Lung (tissue), 11 donors: ENCODE measurements at regions not wholly inside any gene's neighbourhood (a gene's known extent, or its start where the extent isn't known, plus 50 kb on each side); places are given as distances from the start of the nearest gene placed in this dataset.

Experiments
- ATAC-seq: fragments of 200-7000 bp; cut with Tn5 transposase; one replicate; pipeline ENCODE4 v1.9.1; 2020; ENCODE audit warnings: moderate number of reproducible peaks; ENCODE audit not compliant: insufficient read depth, low FRiP score
- DNase-seq, 3 donors: peaks; one replicate each; pipeline ENCODE4 v3.0.0-alpha.2; 2013 to 2017
- H3K27ac ChIP-seq, 2 donors: one replicate each; pipeline ENCODE4 v1.5.1; 2013; ENCODE audit warnings: mild to moderate bottlenecking in 2 of 2, moderate library complexity in 2 of 2, control low read depth in 1 of 2, inconsistent platforms in 1 of 2, low read depth in 1 of 2, low read length in 1 of 2
- H3K27me3 ChIP-seq, 3 donors: one replicate each; pipeline ENCODE4 v1.5.1; 2013; ENCODE audit warnings: low read length in 2 of 3; ENCODE audit not compliant: control insufficient read depth in 3 of 3, insufficient read depth in 3 of 3
- H3K36me3 ChIP-seq, 4 donors: one replicate each; pipeline ENCODE4 v1.5.1; 2013; ENCODE audit warnings: low read length in 4 of 4, mild to moderate bottlenecking in 1 of 4, moderate library complexity in 1 of 4; ENCODE audit not compliant: control insufficient read depth in 4 of 4, insufficient read depth in 4 of 4
- H3K4me1 ChIP-seq, 5 donors: one replicate each; pipeline ENCODE4 v1.5.1; 2013; ENCODE audit warnings: low read length in 5 of 5, mild to moderate bottlenecking in 2 of 5, moderate library complexity in 1 of 5; ENCODE audit not compliant: control insufficient read depth in 5 of 5, insufficient read depth in 5 of 5
- H3K4me3 ChIP-seq: one replicate; pipeline ENCODE4 v1.5.1; 2013; ENCODE audit warnings: mild to moderate bottlenecking, control low read depth, moderate library complexity
- H3K9ac ChIP-seq, 2 donors: one replicate each; pipeline ENCODE4 v1.5.1; 2013; ENCODE audit warnings: low read length in 2 of 2, control low read depth in 1 of 2; ENCODE audit not compliant: insufficient read depth in 1 of 2
- H3K9me3 ChIP-seq, 4 donors: one replicate each; pipeline ENCODE4 v1.5.1; 2013; ENCODE audit warnings: low read length in 3 of 4, mild to moderate bottlenecking in 1 of 4, moderate library complexity in 1 of 4; ENCODE audit not compliant: control insufficient read depth in 4 of 4, insufficient read depth in 3 of 4
- CTCF ChIP-seq: IDR thresholded peaks from 2 replicates; pipeline ENCODE4 v1.5.1; 2012; ENCODE audit warnings: mild to moderate bottlenecking; ENCODE audit errors: control extremely low read depth, extremely low read depth
- WGBS, 2 donors: extraction: QIAGEN DNeasy Blood & Tissue Kit; methylation state at CpG; one replicate each; pipeline ENCODE4 v1.1.7; 2013; 5-methylcytosine and 5-hydroxymethylcytosine counted together
- donor health status: control.
- donor health status: control.
- donor health status: Bipolar disorder and iron deficiency.
- donor health status: healthy.
- donor health status: DM: yes; HTN: yes; CAD: no.

GRCh38 chr17:71985111-71986039 is 135.4 kb upstream of the SOX9 start:
- peaks cover 0 to 13% (median 6%) of the 10 kb centered on the region in 5 donors for H3K4me1 ChIP-seq
- no peak for TF ChIP-seq CTCF
- no peaks in the 10 kb centered on the region for H3K36me3 ChIP-seq
- no peak overlapping the region for H3K9ac ChIP-seq
- no peak for DNase-seq
- 75 to 80% methylated on average over 3 of the region's 3 CpGs for WGBS, 2 donors
- no peak for ATAC-seq
- no peaks in the 10 kb centered on the region for H3K27me3 ChIP-seq
- no peak overlapping the region for H3K4me3 ChIP-seq
- no peaks in the 10 kb centered on the region for H3K9me3 ChIP-seq
- no peak overlapping the region for H3K27ac ChIP-seq

- Histone ChIP-seq H3K36me3 (no peaks in the 10 kb centered on the region), H3K9me3 (no peaks in the 10 kb centered on the region), H3K9ac (no peak overlapping the region), H3K27me3 (no peaks in the 10 kb centered on the region), H3K27ac (no peak overlapping the region), H3K4me1 (peaks cover 0 to 7% (median 2%) of the 10 kb centered on the region in 5 donors), H3K4me3 (no peak overlapping the region)
- WGBS, 2 donors = 92 to 96% methylated on average over 1 of the region's 1 CpG
- TF ChIP-seq CTCF = no peak
- DNase-seq (no peak), ATAC-seq (no peak)
Observed at GRCh38 chr17:71986886-71987285, 133.9 kb upstream of the SOX9 start.

GRCh38 chr17:71987634-71988033 is 133.2 kb upstream of the SOX9 start:
- TF ChIP-seq CTCF = no peak
- WGBS, 2 donors = 46% methylated on average over 3 of the region's 3 CpGs
- H3K4me1 ChIP-seq = peaks cover 0 to 1% (median 0%) of the 10 kb centered on the region in 5 donors
- no peak overlapping the region for H3K4me3 ChIP-seq
- H3K9ac ChIP-seq = no peak overlapping the region
- H3K36me3 ChIP-seq = no peaks in the 10 kb centered on the region
- no peak overlapping the region for H3K27ac ChIP-seq
- no peaks in the 10 kb centered on the region for H3K9me3 ChIP-seq
- DNase-seq (no peak), ATAC-seq (no peak)
- no peaks in the 10 kb centered on the region for H3K27me3 ChIP-seq
